Activated CD8-positive, alpha-beta memory T cell treated with anti-CD3 and anti-CD28 coated beads for 48 hours (primary cell): ENCODE measurements at regions not wholly inside any gene's neighbourhood (a gene's known extent, or its start where the extent isn't known, plus 50 kb on each side); places are given as distances from the start of the nearest gene placed in this dataset.
"Not testable (repeated sequence)": the region's sequence is repeated elsewhere in the genome, so short reads cannot be mapped to it uniquely, and the experiment has no call there.

Experiments
- DNase-seq, 3 experiments: peaks; one replicate each; pipeline ENCODE4 v3.0.0-alpha.2; 2020; ENCODE audit warnings: low read depth in 2 of 3, low spot score in 2 of 3

DNA sequence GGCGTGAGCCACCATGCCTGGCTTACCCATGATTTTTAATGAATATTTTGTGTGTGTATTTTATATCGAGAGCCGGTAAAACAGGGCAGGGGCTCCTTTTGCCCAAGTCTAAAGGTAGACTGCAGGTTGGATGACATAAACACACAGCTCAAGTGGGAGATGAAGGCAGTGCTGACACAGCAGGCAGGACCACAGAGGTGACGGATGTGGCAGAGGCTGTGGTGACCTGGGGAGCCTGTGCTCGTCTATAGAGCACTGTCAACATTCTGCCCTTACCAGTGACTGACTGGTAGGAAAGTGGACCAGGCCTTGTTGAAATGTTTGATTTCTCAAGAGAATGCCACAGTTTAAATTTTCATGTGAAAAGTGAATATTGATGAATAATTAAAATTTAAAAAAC, 137.5 kb downstream of the ZFP64 start:
- no peak for DNase-seq

GRCh38 chr20:52049001-52049731, 142.4 kb downstream of the ZFP64 start:
- no peak for DNase-seq

GRCh38 chr20:52047811-52048764, 143.5 kb downstream of the ZFP64 start:
- DNase-seq = peak in 2 of 3 experiments; percentile 1 to 40

DNA sequence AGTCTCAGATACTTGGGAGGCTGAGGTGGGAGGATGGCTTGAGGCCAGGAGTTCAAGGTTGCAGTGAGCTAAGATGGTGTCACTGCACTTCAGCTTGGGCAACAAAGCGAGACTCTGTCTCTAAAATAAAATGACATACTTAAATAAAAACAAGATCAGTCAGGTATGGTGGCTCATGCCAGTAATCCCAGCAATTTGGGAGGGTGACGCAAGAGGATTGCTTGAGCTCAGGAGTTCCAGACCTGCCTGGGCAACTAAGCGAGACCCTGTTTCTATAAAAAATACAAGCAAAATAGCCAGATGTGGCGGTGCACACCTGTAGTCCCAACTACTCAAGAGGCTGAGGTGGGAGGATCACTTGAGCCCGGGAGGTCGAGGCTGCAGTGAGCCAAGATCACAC, 149.6 kb downstream of the ZFP64 start:
- no peak for DNase-seq

DNA sequence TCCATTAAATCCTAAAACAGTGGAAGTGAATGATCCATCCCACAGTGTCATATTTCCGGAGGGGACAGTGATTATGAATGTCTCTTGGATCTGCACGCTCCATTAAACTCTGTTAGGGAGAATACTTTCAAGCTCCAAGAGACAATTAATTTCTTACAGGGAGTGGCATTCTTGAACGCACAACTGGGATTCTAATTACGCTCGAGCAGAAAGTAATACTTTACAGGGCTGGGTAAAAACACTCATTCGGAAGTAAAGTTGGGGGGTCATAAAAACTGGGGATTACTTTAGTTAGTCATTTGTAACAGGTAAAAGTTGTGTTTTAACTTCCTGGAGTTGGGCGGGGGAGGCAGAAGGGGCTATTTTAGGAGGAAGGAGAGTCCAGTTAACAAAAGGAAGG, 151.8 kb downstream of the ZFP64 start:
- no peak for DNase-seq

DNA sequence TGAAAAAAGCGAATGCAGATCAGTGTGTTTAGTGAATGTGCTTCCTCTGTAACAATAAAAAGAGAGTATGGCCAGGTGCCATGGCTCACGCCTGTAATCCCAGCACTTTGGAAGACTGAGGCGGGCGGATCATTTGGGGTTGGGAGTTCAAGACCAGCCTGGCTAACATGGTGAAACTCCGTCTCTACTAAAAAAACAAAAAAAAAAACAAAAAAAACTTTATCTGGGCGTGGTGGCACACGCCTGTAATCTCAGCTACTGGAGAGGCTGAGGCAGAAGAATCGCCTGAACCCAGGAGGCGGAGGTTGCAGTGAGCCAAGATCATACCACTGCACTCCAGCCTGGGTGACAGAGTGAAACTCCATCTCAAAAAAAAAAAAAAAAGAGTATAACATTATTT, 152.9 kb downstream of the ZFP64 start:
- not testable (repeated sequence) for DNase-seq

GRCh38 chr20:52037370-52037769, 154.2 kb downstream of the ZFP64 start:
- DNase-seq = no peak

- no peak for DNase-seq
Measured at GRCh38 chr20:52035977-52036376, 155.6 kb downstream of the ZFP64 start.

- no peak for DNase-seq
Measured at GRCh38 chr20:52035498-52035897, 156.1 kb downstream of the ZFP64 start.

DNA sequence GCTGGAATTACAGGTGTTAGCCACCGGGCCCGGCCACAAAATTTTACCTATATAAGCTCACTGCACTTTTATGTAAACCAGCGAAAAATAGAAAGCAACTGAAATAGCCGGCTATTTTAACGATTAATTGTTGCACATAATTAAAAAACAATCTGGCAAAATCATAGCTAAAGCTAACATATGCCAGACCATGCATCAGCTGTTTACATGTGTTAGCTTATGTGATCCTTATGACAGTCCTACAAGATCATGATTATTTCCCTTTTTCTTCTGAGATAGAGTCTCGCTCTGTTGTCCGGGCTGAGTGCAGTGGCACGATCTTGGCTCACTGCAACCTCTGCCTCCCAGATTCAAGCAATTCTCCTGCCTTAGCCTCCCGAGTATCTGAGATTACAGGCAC, 157.0 kb downstream of the ZFP64 start:
- no peak for DNase-seq

DNA sequence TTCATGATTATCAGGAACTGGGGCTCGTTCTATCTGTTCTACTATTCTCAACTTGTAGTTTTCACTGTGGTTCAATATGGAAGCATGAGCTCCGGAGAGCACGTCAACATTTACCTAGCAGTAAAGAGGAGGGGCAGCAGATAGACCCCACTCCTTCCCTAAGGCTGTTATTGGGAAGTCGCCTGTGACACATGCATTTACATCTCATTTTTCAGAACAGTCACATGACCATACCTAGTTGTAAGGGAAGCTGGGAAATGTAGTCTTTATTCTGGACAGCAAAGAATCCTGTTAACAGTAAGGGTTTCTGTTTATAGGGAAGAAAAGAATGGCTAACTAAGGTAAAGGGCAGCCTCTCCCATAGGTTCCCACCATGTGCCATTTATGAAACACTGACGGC, 158.3 kb downstream of the ZFP64 start:
- no peak for DNase-seq

GRCh38 chr20:52032304-52032683, 159.3 kb downstream of the ZFP64 start:
- not testable (repeated sequence) for DNase-seq

GRCh38 chr20:52031563-52032303, 159.8 kb downstream of the ZFP64 start:
- DNase-seq = no peak

- DNase-seq = no peak
Measured at GRCh38 chr20:52031206-52031562, 160.4 kb downstream of the ZFP64 start.

- not testable (repeated sequence) for DNase-seq
Measured at GRCh38 chr20:52029129-52029528, 162.4 kb downstream of the ZFP64 start.

- no peak for DNase-seq
Measured at GRCh38 chr20:52025938-52026337, 165.6 kb downstream of the ZFP64 start.

- DNase-seq = no peak
Measured at GRCh38 chr20:52019313-52019712, 172.3 kb downstream of the ZFP64 start.

GRCh38 chr20:52017669-52018317, 173.8 kb downstream of the ZFP64 start:
- DNase-seq = no peak

DNA sequence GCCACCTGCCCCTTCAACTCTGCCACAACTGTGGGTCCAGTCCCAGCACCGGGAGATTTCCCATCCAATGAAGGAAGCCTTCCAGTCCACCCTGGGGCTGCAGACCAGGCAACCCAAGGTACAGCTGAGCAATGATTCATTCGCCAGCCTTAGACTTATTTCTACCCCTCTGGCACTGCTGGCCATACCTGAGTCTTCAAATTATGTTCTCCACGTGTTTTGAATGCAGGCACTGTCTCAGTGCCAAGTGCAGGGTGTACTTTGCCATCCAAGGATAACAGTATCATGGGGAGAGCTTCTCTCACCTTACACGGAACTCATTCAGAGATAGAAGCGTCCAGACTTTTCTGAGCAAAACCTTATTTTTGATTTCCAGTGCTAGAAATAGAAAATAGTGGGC, 175.6 kb downstream of the ZFP64 start:
- no peak for DNase-seq

GRCh38 chr20:52015155-52015554, 176.4 kb downstream of the ZFP64 start:
- no peak for DNase-seq

GRCh38 chr20:52012079-52012478, 179.5 kb downstream of the ZFP64 start:
- no peak for DNase-seq
